Left lung (tissue), 4 donors: ENCODE measurements at regions not wholly inside any gene's neighbourhood (a gene's known extent, or its start where the extent isn't known, plus 50 kb on each side); places are given as distances from the start of the nearest gene placed in this dataset.

Experiments used
- ATAC-seq: fragments of 200-7000 bp; cut with Tn5 transposase; one replicate; pipeline ENCODE4 v1.9.1; 2020; ENCODE audit warnings: moderate library complexity
- DNase-seq, 4 donors: peaks; one replicate each; pipeline ENCODE4 v3.0.0-alpha.2; 2013 to 2020
- H3K27ac ChIP-seq, 2 donors: fragments of 200-600 bp; sonication (generic) in 1 of 2; one replicate each; pipeline versions ENCODE4 v1.5.0 to v1.8.0; 2020 to 2021
- H3K27me3 ChIP-seq, 2 donors: fragments of 200-600 bp; sonication (generic) in 1 of 2; one replicate each; pipeline versions ENCODE4 v1.5.0 to v1.8.0; 2020 to 2021
- H3K36me3 ChIP-seq, 2 donors: fragments of 200-600 bp; sonication (generic) in 1 of 2; one replicate each; pipeline versions ENCODE4 v1.5.0 to v1.8.0; 2020 to 2021
- H3K4me1 ChIP-seq, 2 donors: fragments of 200-600 bp; one replicate each; pipeline ENCODE4 v1.8.0; 2021
- H3K4me3 ChIP-seq, 2 donors: fragments of 200-600 bp; sonication (generic) in 1 of 2; one replicate each; pipeline versions ENCODE4 v1.5.0 to v1.8.0; 2020 to 2021; ENCODE audit warnings: mild to moderate bottlenecking in 1 of 2
- H3K9me3 ChIP-seq, 2 donors: fragments of 200-600 bp; sonication (generic) in 1 of 2; one replicate each; pipeline versions ENCODE4 v1.5.0 to v1.8.0; 2020 to 2021
- intact Hi-C, 2 donors: fragments of 100-400 bp; cut with DNase I; formaldehyde crosslinking; loops; one replicate each; pipeline versions ENCODE4 v1.11.2 to v1.14.2; 2022
- TF ChIP-seq, protein P1 (sequence below), 2 donors: fragments of 200-600 bp; sonication (generic) in 1 of 2; IDR thresholded peaks; one replicate each; pipeline versions ENCODE4 v1.5.0 to v1.8.0; 2021; ENCODE audit warnings: antibody characterized with exemption in 2 of 2
- donor health status: DM: no; HTN: yes; CAD: no.
- donor health status: DM: no; HTN: no; CAD: no.

DNA sequence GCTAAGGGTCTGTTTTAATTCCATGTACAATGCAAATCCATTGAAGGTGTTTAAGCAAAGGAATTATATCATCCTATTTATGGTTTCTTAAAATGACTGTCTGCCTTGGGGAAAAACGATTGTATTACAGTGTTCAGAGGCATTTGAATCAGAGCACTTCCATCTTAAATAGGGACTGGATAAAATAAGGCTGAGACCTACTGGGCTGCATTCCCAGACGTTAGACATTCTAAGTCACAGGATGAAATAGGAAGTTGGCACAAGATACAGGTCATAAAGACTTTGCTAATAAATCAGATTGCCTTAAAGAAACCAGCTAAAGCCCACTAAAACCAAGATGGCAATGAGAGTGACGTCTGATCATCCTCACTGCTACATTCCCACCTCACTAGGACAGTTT, 1167.2 kb upstream of the PABPC4L start:
- no peaks in the 10 kb centered on the region for H3K9me3 ChIP-seq
- H3K27me3 ChIP-seq: no peaks in the 10 kb centered on the region
- intact Hi-C loops: no loop called here
- H3K36me3 ChIP-seq: no peaks in the 10 kb centered on the region
- DNase-seq: no peak
- TF ChIP-seq, protein P1, sequence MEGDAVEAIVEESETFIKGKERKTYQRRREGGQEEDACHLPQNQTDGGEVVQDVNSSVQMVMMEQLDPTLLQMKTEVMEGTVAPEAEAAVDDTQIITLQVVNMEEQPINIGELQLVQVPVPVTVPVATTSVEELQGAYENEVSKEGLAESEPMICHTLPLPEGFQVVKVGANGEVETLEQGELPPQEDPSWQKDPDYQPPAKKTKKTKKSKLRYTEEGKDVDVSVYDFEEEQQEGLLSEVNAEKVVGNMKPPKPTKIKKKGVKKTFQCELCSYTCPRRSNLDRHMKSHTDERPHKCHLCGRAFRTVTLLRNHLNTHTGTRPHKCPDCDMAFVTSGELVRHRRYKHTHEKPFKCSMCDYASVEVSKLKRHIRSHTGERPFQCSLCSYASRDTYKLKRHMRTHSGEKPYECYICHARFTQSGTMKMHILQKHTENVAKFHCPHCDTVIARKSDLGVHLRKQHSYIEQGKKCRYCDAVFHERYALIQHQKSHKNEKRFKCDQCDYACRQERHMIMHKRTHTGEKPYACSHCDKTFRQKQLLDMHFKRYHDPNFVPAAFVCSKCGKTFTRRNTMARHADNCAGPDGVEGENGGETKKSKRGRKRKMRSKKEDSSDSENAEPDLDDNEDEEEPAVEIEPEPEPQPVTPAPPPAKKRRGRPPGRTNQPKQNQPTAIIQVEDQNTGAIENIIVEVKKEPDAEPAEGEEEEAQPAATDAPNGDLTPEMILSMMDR (IDR thresholded peaks at IDR 0.05): no peak
- no peak for ATAC-seq
- no peak overlapping the region for H3K27ac ChIP-seq
- H3K4me1 ChIP-seq: no peaks in the 10 kb centered on the region
- no peak overlapping the region for H3K4me3 ChIP-seq

DNA sequence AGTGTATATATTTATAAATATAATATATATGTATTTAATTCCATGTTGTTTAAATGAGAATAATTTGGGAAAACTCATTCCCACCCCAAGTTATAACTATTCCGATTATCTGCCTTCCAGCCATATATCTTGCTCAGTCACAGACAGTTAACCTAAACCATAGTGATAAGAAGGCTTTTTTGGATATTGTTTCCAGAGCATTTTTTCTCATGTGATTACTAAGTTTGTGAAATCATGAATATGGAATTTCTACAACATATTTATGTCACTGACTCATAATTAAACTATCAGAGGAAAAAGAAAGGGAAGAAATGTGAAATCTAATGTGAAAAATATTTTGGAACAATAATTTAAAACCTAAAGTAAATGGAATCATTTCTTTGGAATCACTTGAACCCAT, 1163.5 kb upstream of the PABPC4L start:
- Histone ChIP-seq H3K27ac (no peak overlapping the region), H3K36me3 (no peaks in the 10 kb centered on the region), H3K4me3 (no peak overlapping the region), H3K27me3 (no peaks in the 10 kb centered on the region), H3K4me1 (no peaks in the 10 kb centered on the region), H3K9me3 (no peaks in the 10 kb centered on the region)
- no peak for DNase-seq
- TF ChIP-seq, protein P1 (IDR thresholded peaks at IDR 0.05): no peak
- no peak for ATAC-seq
- intact Hi-C loops: no loop called here

DNA sequence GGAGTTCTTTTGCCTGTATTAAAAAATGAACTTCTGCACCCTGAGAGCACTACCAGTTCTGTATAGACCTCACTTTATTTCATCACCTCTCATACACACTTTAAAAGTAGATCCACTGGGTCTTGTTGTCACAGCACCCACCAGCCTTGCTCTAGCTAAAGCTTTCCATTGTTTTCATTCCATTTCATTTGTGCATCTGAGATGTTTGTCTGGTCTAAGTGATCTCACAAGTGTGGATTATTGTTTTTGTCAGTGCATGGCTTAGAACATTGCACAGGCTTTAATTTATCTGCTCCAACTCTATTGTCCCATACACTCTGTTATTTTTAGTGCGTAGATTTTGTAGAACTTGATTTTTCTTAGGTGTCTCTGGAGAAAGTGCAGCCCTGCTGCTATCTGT, 1157.5 kb upstream of the PABPC4L start:
- Histone ChIP-seq H3K4me1 (no peaks in the 10 kb centered on the region), H3K27ac (no peak overlapping the region), H3K27me3 (no peaks in the 10 kb centered on the region), H3K36me3 (no peaks in the 10 kb centered on the region), H3K4me3 (no peak overlapping the region), H3K9me3 (no peaks in the 10 kb centered on the region)
- DNase-seq (no peak), ATAC-seq (no peak)
- TF ChIP-seq, protein P1 (IDR thresholded peaks at IDR 0.05): no peak
- intact Hi-C loops: no loop called here

DNA sequence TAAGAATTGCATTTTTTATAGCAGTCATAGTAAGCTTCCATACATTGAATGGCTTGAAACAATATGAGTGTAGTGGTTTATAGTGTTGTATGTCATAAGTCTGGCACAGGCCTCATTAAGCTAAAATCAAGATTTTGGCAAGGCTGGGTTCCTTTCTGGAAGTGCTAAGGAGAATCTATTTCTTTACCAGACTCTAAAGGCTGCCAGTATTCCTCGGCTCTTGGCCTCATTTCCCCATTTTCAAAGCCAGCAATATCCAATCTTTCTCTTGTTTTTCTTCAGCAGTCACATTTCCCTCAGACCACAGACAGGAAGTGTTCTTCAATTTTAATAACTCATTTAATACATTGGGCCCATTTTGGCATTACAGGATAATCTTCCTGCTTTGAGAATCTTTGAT, 1155.5 kb upstream of the PABPC4L start:
- Histone ChIP-seq H3K4me3 (no peak overlapping the region), H3K27ac (no peak overlapping the region), H3K9me3 (no peaks in the 10 kb centered on the region), H3K27me3 (no peaks in the 10 kb centered on the region), H3K36me3 (no peaks in the 10 kb centered on the region), H3K4me1 (no peaks in the 10 kb centered on the region)
- no peak for ATAC-seq
- intact Hi-C loops: no loop called here
- no peak for DNase-seq
- TF ChIP-seq, protein P1 (IDR thresholded peaks at IDR 0.05): no peak

DNA sequence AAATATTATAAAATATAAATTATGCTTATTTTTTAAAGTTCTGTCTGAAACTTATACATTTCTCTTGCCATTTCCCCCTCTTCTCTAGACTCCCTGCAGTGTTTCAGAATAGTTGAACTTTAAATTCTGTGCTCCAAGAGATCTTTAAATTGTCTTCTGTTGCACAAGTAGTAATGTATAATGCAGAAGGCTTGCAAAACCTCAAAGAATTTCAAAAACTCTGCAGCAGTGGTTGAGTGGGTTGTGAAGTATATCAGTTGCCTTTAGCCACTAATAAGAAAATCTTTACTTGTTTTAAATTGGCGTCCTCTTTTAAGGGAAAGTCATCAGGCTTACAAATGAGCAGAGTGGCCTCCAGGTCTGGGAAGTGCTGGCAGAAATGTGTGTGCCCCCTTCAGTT, 1153.3 kb upstream of the PABPC4L start:
- Histone ChIP-seq H3K36me3 (no peaks in the 10 kb centered on the region), H3K4me1 (no peaks in the 10 kb centered on the region), H3K27ac (no peak overlapping the region), H3K4me3 (no peak overlapping the region), H3K27me3 (no peaks in the 10 kb centered on the region), H3K9me3 (no peaks in the 10 kb centered on the region)
- intact Hi-C loops: no loop called here
- no peak for ATAC-seq
- TF ChIP-seq, protein P1 (IDR thresholded peaks at IDR 0.05): no peak
- no peak for DNase-seq
